CD4-positive, CD25-positive, alpha-beta regulatory T cell (primary cell): ENCODE measurements at regions not wholly inside any gene's neighbourhood (a gene's known extent, or its start where the extent isn't known, plus 50 kb on each side); places are given as distances from the start of the nearest gene placed in this dataset.
"Not testable (repeated sequence)": the region's sequence is repeated elsewhere in the genome, so short reads cannot be mapped to it uniquely, and the experiment has no call there.

Experiments
- ATAC-seq, 2 donors: fragments of 150-1000 bp; cut with Tn5 transposase; one replicate each; pipeline ENCODE4 v1.10.0; 2021; ENCODE audit warnings: low read depth in 2 of 2, moderate number of reproducible peaks in 2 of 2, moderate library complexity in 1 of 2
- DNase-seq, 3 donors: peaks; one replicate each; pipeline versions ENCODE4 v3.0.0 to v3.0.0-alpha.2; 2012 to 2022; ENCODE audit warnings: mixed read lengths in 1 of 3
- H3K27ac ChIP-seq: one replicate; pipeline ENCODE4 v1.7.0; 2013; ENCODE audit warnings: mild to moderate bottlenecking, low read length; ENCODE audit not compliant: insufficient read depth, poor library complexity, severe bottlenecking
- H3K27me3 ChIP-seq: one replicate; pipeline ENCODE4 v1.7.0; 2013; ENCODE audit warnings: low read length; ENCODE audit not compliant: control insufficient read depth, insufficient read depth
- H3K36me3 ChIP-seq: one replicate; pipeline ENCODE4 v1.7.0; 2013; ENCODE audit warnings: mild to moderate bottlenecking, low read length, moderate library complexity; ENCODE audit not compliant: control insufficient read depth, insufficient read depth
- H3K4me1 ChIP-seq: 2 replicates; pipeline ENCODE4 v1.7.0; 2013; ENCODE audit warnings: mild to moderate bottlenecking, low read length; ENCODE audit not compliant: insufficient read depth, control insufficient read depth, poor library complexity, severe bottlenecking
- H3K4me3 ChIP-seq: one replicate; pipeline ENCODE4 v1.7.0; 2013; ENCODE audit warnings: low read depth, mild to moderate bottlenecking, low read length, moderate library complexity
- H3K9me3 ChIP-seq, 2 experiments: 1 replicate in 1 of 2; 2 replicates in 1 of 2; pipeline ENCODE4 v1.7.0; 2013; ENCODE audit warnings: low read length in 2 of 2, mild to moderate bottlenecking in 1 of 2, moderate library complexity in 1 of 2; ENCODE audit not compliant: control insufficient read depth in 2 of 2
- H3K27ac Mint-ChIP-seq, 3 donors: one replicate each; pipeline ENCODE4 v1.8.0; 2020 to 2022; ENCODE audit warnings: mild to moderate bottlenecking in 3 of 3, mixed read lengths in 3 of 3, moderate library complexity in 2 of 3
- H3K27me3 Mint-ChIP-seq: one replicate; pipeline ENCODE4 v1.8.0; 2022; ENCODE audit warnings: mild to moderate bottlenecking, mixed read lengths
- H3K36me3 Mint-ChIP-seq: one replicate; pipeline ENCODE4 v1.8.0; 2020; ENCODE audit warnings: mixed read lengths
- H3K4me1 Mint-ChIP-seq, 4 donors: one replicate each; pipeline ENCODE4 v1.8.0; 2020 to 2022; ENCODE audit warnings: mixed read lengths in 4 of 4, mild to moderate bottlenecking in 1 of 4
- H3K4me3 Mint-ChIP-seq, 4 donors: one replicate each; pipeline ENCODE4 v1.8.0; 2020 to 2022; ENCODE audit warnings: mild to moderate bottlenecking in 4 of 4, mixed read lengths in 4 of 4, moderate library complexity in 3 of 4
- H3K9me3 Mint-ChIP-seq, 7 donors: one replicate each; pipeline ENCODE4 v1.8.0; 2020 to 2022; ENCODE audit warnings: mixed read lengths in 7 of 7, mild to moderate bottlenecking in 3 of 7, moderate library complexity in 2 of 7

DNA sequence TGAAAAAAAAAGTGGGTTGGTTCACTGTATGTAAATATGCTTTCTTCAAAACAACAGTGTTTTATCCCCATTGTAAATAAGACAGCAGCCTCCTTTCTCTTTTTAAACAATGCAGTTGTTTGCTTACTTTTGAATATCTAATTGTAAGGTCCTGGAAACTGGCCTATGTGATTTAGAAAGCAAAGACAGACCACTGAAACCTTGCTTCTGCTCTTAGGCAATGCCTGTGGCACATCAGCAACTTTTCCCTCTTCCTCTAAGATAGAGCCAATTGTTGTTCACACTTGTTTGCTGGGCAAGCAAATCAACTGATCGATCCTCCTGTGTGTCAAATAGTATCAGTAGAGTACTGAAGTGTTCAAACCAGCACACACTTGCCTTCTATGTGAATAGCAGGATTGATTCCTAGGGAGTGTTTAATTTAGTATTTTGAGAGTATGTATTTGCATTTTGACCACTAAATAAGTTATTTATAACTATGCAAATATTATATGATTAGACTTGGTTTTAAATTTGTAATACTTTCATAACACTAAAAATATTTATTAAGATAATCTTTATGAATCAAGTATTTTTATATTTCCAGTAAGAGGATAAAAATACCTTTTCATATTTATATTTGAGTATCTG lies 55.4 kb upstream of the GRPR start:
- DNase-seq: no peak
- Histone ChIP-seq H3K4me1 (no peaks in the 10 kb centered on the region), H3K27me3 (no peaks in the 10 kb centered on the region), H3K27ac (no peak overlapping the region), H3K4me3 (no peak overlapping the region), H3K36me3 (no peaks in the 10 kb centered on the region), H3K9me3 (no peaks in the 10 kb centered on the region)
- H3K27ac Mint-ChIP-seq: peak overlapping the region in 1 of 3 donors; percentile 26
- H3K4me3 Mint-ChIP-seq: no peak overlapping the region
- no peaks in the 10 kb centered on the region for H3K4me1 Mint-ChIP-seq
- H3K9me3 Mint-ChIP-seq: peaks cover 0 to 2% (median 0%) of the 10 kb centered on the region in 7 donors
- no peak for ATAC-seq
- H3K36me3 Mint-ChIP-seq: no peaks in the 10 kb centered on the region
- peaks cover 5% of the 10 kb centered on the region for H3K27me3 Mint-ChIP-seq

DNA sequence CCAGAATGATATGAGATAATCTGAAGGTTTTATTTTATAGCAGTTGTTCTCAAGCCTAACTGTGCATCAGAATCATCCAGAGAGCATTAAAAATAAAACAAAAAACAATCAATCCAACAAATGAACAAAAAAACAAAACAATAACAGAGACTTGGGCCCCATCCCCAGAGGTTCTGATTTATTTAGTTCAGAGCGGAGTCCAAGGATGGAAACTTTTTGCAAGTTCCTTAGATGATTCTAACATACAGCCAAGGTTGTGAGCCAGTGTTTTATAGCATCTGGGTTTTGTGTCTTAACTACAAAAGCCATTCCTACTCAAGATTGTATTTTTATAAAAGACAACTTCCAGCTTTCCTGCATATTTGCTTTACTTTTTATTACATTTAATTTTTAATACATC lies 59.4 kb upstream of the GRPR start:
- Mint-ChIP-seq H3K9me3 (no peaks in the 10 kb centered on the region), H3K27ac (no peak overlapping the region), H3K27me3 (no peaks in the 10 kb centered on the region), H3K36me3 (no peaks in the 10 kb centered on the region), H3K4me3 (no peak overlapping the region), H3K4me1 (no peaks in the 10 kb centered on the region)
- DNase-seq: no peak
- no peaks in the 10 kb centered on the region for H3K4me1 ChIP-seq
- no peak overlapping the region for H3K27ac ChIP-seq
- H3K9me3 ChIP-seq: no peaks in the 10 kb centered on the region
- no peak for ATAC-seq
- H3K27me3 ChIP-seq: no peaks in the 10 kb centered on the region
- no peaks in the 10 kb centered on the region for H3K36me3 ChIP-seq
- H3K4me3 ChIP-seq: no peak overlapping the region

DNA sequence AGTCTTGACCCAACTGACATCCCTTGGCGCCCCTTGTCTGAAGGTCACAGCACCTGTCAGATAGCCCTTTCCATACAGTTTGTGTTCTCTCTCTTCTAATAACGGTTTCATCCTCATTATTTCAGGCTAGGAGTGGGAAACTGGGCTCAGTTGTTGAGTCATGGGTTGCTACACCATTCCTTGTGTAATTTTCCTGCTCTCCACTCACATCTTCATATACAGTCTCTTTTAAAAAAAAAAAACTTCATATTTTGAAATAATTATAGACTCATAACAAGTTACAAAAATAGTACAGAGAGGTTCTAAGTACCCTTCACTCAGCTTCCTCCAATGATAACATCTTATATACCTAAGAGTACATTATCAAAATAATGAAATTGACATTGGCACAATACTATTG lies 60.2 kb upstream of the GRPR start:
- H3K9me3 Mint-ChIP-seq: no peaks in the 10 kb centered on the region
- no peak for DNase-seq
- H3K9me3 ChIP-seq: no peaks in the 10 kb centered on the region
- H3K4me3 ChIP-seq: no peak overlapping the region
- no peaks in the 10 kb centered on the region for H3K27me3 Mint-ChIP-seq
- no peak for ATAC-seq
- H3K4me1 Mint-ChIP-seq: no peaks in the 10 kb centered on the region
- H3K36me3 ChIP-seq: no peaks in the 10 kb centered on the region
- no peaks in the 10 kb centered on the region for H3K27me3 ChIP-seq
- H3K27ac Mint-ChIP-seq: no peak overlapping the region
- no peaks in the 10 kb centered on the region for H3K36me3 Mint-ChIP-seq
- H3K27ac ChIP-seq: no peak overlapping the region
- H3K4me3 Mint-ChIP-seq: no peak overlapping the region
- no peaks in the 10 kb centered on the region for H3K4me1 ChIP-seq

DNA sequence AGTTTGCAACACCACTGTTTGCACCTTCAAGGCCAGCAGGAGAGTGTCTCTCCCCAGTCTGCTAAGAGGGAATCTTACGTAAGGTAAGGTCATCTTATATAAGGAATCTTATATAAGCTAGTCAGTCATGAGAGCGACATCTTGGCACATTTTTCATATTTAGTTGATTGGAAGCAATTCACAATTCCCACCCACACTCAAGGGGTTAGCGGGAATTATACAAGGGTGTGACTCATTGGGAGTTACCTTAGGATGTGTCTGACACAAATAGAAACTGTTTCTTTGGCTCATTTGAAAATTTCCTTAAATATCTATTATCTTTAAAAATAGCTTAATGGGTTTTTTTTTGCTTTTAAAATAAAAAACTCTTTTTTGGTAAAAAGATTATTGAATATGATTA lies 62.1 kb upstream of the GRPR start:
- Mint-ChIP-seq H3K9me3 (no peaks in the 10 kb centered on the region), H3K4me3 (no peak overlapping the region), H3K27ac (no peak overlapping the region), H3K36me3 (no peaks in the 10 kb centered on the region), H3K4me1 (no peaks in the 10 kb centered on the region), H3K27me3 (no peaks in the 10 kb centered on the region)
- Histone ChIP-seq H3K27me3 (no peaks in the 10 kb centered on the region), H3K4me3 (no peak overlapping the region), H3K9me3 (no peaks in the 10 kb centered on the region), H3K27ac (no peak overlapping the region), H3K4me1 (no peaks in the 10 kb centered on the region), H3K36me3 (no peaks in the 10 kb centered on the region)
- DNase-seq: no peak
- no peak for ATAC-seq

DNA sequence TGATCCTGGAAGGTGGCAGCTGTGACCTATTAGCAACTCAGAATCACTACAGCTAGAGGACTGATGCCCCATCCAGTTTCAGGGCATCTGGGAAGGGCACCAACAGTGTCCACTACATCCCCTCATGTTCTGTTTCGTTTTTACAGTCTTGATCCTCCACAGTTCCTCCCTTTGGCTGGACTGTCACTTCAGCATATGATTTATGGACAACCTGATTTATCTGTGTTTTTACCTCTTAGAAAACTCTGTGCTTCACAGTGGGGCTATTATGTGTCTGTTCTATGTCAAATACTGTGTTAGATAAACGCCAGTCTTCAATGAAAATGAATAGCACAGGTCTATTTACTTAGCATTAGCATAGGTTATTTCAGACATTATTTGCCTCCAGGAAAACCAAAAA lies 63.1 kb upstream of the GRPR start:
- H3K4me3 Mint-ChIP-seq: no peak overlapping the region
- ATAC-seq (no peak), DNase-seq (no peak)
- Histone ChIP-seq H3K36me3 (no peaks in the 10 kb centered on the region), H3K9me3 (no peaks in the 10 kb centered on the region), H3K27ac (no peak overlapping the region), H3K27me3 (no peaks in the 10 kb centered on the region), H3K4me1 (no peaks in the 10 kb centered on the region), H3K4me3 (no peak overlapping the region)
- H3K27me3 Mint-ChIP-seq: no peaks in the 10 kb centered on the region
- no peaks in the 10 kb centered on the region for H3K4me1 Mint-ChIP-seq
- H3K36me3 Mint-ChIP-seq: no peaks in the 10 kb centered on the region
- H3K9me3 Mint-ChIP-seq: no peaks in the 10 kb centered on the region
- H3K27ac Mint-ChIP-seq: no peak overlapping the region

DNA sequence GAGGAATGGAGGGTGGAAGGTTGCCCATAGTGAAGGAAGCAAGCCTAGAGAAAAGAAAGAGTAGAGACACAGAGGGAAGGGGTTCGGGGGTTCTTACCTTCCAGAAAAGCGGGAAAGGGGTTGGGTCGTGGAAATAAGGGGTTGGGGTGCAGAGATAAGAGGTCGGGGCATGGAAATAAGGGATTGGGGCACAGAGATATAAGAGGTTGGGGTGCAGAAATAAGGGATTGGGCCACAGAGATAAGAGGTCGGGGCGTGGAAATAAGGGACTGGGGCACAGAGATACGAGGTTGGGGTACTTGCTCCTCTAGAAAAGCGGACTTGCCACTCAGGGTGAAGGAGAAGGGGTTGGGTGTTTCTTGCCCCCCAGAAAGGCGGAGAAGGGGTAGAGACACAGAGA lies 74.2 kb upstream of the GRPR start:
- not testable (repeated sequence) for H3K4me1 Mint-ChIP-seq, DNase-seq, H3K4me1 ChIP-seq, H3K4me3 Mint-ChIP-seq, H3K27me3 Mint-ChIP-seq, H3K27ac ChIP-seq, H3K4me3 ChIP-seq, H3K9me3 Mint-ChIP-seq, H3K9me3 ChIP-seq, H3K36me3 ChIP-seq, H3K27me3 ChIP-seq, H3K27ac Mint-ChIP-seq, ATAC-seq, H3K36me3 Mint-ChIP-seq

DNA sequence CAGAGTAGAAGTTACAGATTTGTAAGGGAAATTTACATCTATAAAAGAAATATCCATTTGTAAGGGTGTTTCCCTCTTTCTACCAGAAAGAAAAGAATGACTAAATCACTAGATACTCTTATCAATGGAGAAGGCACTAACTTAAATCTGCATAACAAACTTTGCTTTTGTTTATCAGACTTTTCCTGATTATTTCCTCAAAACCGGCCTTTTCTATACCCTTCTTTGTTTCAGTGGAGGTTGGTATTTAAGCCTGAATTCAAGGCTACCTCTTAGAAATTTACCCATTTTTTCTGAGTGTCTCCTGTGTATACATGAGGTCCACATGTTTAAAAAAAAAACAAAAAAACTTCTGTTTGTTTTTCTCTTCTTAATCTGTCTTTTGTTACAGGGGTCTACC lies 80.4 kb upstream of the GRPR start:
- H3K4me3 Mint-ChIP-seq: no peak overlapping the region
- H3K9me3 Mint-ChIP-seq: peaks cover 0 to 3% (median 0%) of the 10 kb centered on the region in 7 donors
- no peaks in the 10 kb centered on the region for H3K27me3 ChIP-seq
- H3K4me1 ChIP-seq: no peaks in the 10 kb centered on the region
- no peaks in the 10 kb centered on the region for H3K36me3 Mint-ChIP-seq
- no peak overlapping the region for H3K27ac ChIP-seq
- H3K36me3 ChIP-seq: no peaks in the 10 kb centered on the region
- H3K27ac Mint-ChIP-seq: no peak overlapping the region
- H3K4me3 ChIP-seq: no peak overlapping the region
- DNase-seq (no peak), ATAC-seq (no peak)
- H3K9me3 ChIP-seq: no peaks in the 10 kb centered on the region
- H3K27me3 Mint-ChIP-seq: no peaks in the 10 kb centered on the region
- H3K4me1 Mint-ChIP-seq: no peaks in the 10 kb centered on the region

DNA sequence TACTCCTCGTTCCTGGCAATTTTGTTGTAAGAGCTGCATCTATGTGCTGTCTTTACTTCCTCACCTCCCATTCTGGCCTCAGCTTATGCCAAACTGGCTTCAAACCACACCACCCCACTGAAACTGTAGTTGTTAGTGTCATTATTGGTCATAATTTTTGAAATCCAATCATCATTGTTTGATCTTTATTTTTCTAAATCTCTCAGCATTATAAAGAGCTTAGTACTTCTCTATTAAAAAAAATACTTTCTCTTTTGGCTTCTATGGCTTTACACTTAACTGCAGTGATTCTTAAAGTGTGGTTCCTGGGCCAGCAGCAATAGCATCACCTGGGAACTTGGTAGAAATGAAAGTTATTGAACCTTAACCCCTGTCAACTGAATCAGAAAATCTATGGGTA lies 83.5 kb upstream of the GRPR start:
- Histone ChIP-seq H3K4me3 (no peak overlapping the region), H3K36me3 (no peaks in the 10 kb centered on the region), H3K4me1 (no peaks in the 10 kb centered on the region), H3K27ac (no peak overlapping the region), H3K27me3 (no peaks in the 10 kb centered on the region), H3K9me3 (no peaks in the 10 kb centered on the region)
- Mint-ChIP-seq H3K4me1 (no peaks in the 10 kb centered on the region), H3K27me3 (peaks cover 6% of the 10 kb centered on the region), H3K4me3 (no peak overlapping the region), H3K36me3 (no peaks in the 10 kb centered on the region), H3K27ac (no peak overlapping the region), H3K9me3 (peaks cover 0 to 2% (median 0%) of the 10 kb centered on the region in 7 donors)
- DNase-seq (no peak), ATAC-seq (no peak)
